SK-N-MC (cell line): ENCODE measurements at regions not wholly inside any gene's neighbourhood (a gene's known extent, or its start where the extent isn't known, plus 50 kb on each side); places are given as distances from the start of the nearest gene placed in this dataset.

Source experiments
- EZH2 ChIP-seq: fragments of 200-600 bp; sonication (generic); IDR thresholded peaks from one replicate; pipeline ENCODE4 v1.6.1; 2017; ENCODE audit warnings: antibody characterized with exemption
- FOXP2 ChIP-seq: optimal IDR thresholded peaks from 2 replicates; pipeline ENCODE3; 2011; ENCODE audit warnings: mild to moderate bottlenecking, moderate library complexity; ENCODE audit not compliant: insufficient read depth; ENCODE audit errors: extremely low read length, control extremely low read depth
- POLR2AphosphoS5 ChIP-seq: IDR thresholded peaks from 2 replicates; pipeline ENCODE4 v1.6.1; 2012; ENCODE audit warnings: mild to moderate bottlenecking, low read depth, low read length, borderline replicate concordance

DNA sequence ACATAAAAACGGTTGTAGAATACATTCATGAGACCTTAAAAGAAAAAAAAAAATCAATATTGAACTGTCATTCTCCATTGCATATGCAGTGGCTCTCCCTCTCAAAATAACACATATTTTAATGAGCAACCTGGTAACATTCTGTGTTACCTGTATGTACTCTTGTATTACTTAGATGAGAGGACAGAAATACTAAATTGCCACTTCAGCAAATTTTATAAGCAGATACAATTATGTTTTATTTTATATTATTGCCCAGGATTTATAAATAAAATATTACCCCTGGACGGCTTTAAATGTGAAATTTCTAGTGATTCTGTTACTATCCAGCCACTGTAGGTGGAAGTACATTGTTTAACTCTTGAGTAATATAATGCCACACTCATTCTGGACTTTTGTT is 463.2 kb upstream of the ROBO1 start:
- TF ChIP-seq EZH2: no peak
- TF ChIP-seq POLR2AphosphoS5: no peak
- no peak for TF ChIP-seq FOXP2
